T-helper 1 cell treated with Interleukin-12 subunit alpha and Interleukin-12 subunit beta and Interleukin-4 antibody, amounts not matched to agents 30 μg/mL and 1 μg/mL, for 36 hours (primary cell): ENCODE measurements at regions not wholly inside any gene's neighbourhood (a gene's known extent, or its start where the extent isn't known, plus 50 kb on each side); places are given as distances from the start of the nearest gene placed in this dataset.

Source experiments
- H3K27ac Mint-ChIP-seq: one replicate; pipeline ENCODE4 v1.8.0; 2021; ENCODE audit warnings: mild to moderate bottlenecking, mixed read lengths
- H3K27me3 Mint-ChIP-seq: one replicate; pipeline ENCODE4 v1.8.0; 2021; ENCODE audit warnings: low read depth, mixed read lengths
- H3K36me3 Mint-ChIP-seq: one replicate; pipeline ENCODE4 v1.8.0; 2021; ENCODE audit warnings: low read depth, mixed read lengths
- H3K4me1 Mint-ChIP-seq: one replicate; pipeline ENCODE4 v1.8.0; 2021; ENCODE audit warnings: low read depth, mixed read lengths
- H3K4me3 Mint-ChIP-seq: one replicate; pipeline ENCODE4 v1.8.0; 2021; ENCODE audit warnings: mild to moderate bottlenecking, moderate library complexity, mixed read lengths
- H3K9me3 Mint-ChIP-seq: one replicate; pipeline ENCODE4 v1.8.0; 2021; ENCODE audit warnings: mixed read lengths

- Mint-ChIP-seq H3K4me3 (no peak overlapping the region), H3K27ac (no peak overlapping the region), H3K27me3 (no peaks in the 10 kb centered on the region)
Observed at GRCh38 chr10:78640796-78641636, 427.8 kb upstream of the ZMIZ1 start.

GRCh38 chr10:78641693-78642092, 427.1 kb upstream of the ZMIZ1 start:
- no peaks in the 10 kb centered on the region for H3K9me3 Mint-ChIP-seq
- no peaks in the 10 kb centered on the region for H3K36me3 Mint-ChIP-seq
- H3K4me1 Mint-ChIP-seq = no peaks in the 10 kb centered on the region
- H3K4me3 Mint-ChIP-seq = no peak overlapping the region
- no peak overlapping the region for H3K27ac Mint-ChIP-seq
- no peaks in the 10 kb centered on the region for H3K27me3 Mint-ChIP-seq

More at GRCh38 chr10:78640796-78641636, 427.8 kb upstream of the ZMIZ1 start:
- Mint-ChIP-seq H3K9me3 (no peaks in the 10 kb centered on the region), H3K36me3 (no peaks in the 10 kb centered on the region), H3K4me1 (no peaks in the 10 kb centered on the region)

- Mint-ChIP-seq H3K9me3 (no peaks in the 10 kb centered on the region), H3K4me3 (no peak overlapping the region), H3K4me1 (no peaks in the 10 kb centered on the region), H3K27ac (no peak overlapping the region), H3K36me3 (no peaks in the 10 kb centered on the region), H3K27me3 (no peaks in the 10 kb centered on the region)
Observed at GRCh38 chr10:78642269-78642816, 426.4 kb upstream of the ZMIZ1 start.

- Mint-ChIP-seq H3K27ac (no peak overlapping the region), H3K9me3 (no peaks in the 10 kb centered on the region), H3K27me3 (no peaks in the 10 kb centered on the region), H3K4me1 (no peaks in the 10 kb centered on the region), H3K36me3 (no peaks in the 10 kb centered on the region), H3K4me3 (no peak overlapping the region)
Observed at GRCh38 chr10:78643513-78643912, 425.3 kb upstream of the ZMIZ1 start.

- H3K27ac Mint-ChIP-seq = no peak overlapping the region
- no peak overlapping the region for H3K4me3 Mint-ChIP-seq
- no peaks in the 10 kb centered on the region for H3K36me3 Mint-ChIP-seq
- H3K27me3 Mint-ChIP-seq = no peaks in the 10 kb centered on the region
- H3K9me3 Mint-ChIP-seq = no peaks in the 10 kb centered on the region
- H3K4me1 Mint-ChIP-seq = no peaks in the 10 kb centered on the region
Observed at GRCh38 chr10:78644550-78644949, 424.2 kb upstream of the ZMIZ1 start.

GRCh38 chr10:78645169-78645686, 423.5 kb upstream of the ZMIZ1 start:
- H3K4me1 Mint-ChIP-seq = no peaks in the 10 kb centered on the region
- no peaks in the 10 kb centered on the region for H3K9me3 Mint-ChIP-seq
- H3K27ac Mint-ChIP-seq = no peak overlapping the region
- H3K27me3 Mint-ChIP-seq = no peaks in the 10 kb centered on the region
- H3K4me3 Mint-ChIP-seq = no peak overlapping the region
- no peaks in the 10 kb centered on the region for H3K36me3 Mint-ChIP-seq

- no peaks in the 10 kb centered on the region for H3K27me3 Mint-ChIP-seq
- H3K4me3 Mint-ChIP-seq = no peak overlapping the region
- H3K9me3 Mint-ChIP-seq = no peaks in the 10 kb centered on the region
- no peak overlapping the region for H3K27ac Mint-ChIP-seq
- no peaks in the 10 kb centered on the region for H3K36me3 Mint-ChIP-seq
- no peaks in the 10 kb centered on the region for H3K4me1 Mint-ChIP-seq
Observed at GRCh38 chr10:78645975-78646374, 422.8 kb upstream of the ZMIZ1 start.

GRCh38 chr10:78648256-78648860, 420.4 kb upstream of the ZMIZ1 start:
- Mint-ChIP-seq H3K4me1 (no peaks in the 10 kb centered on the region), H3K9me3 (no peaks in the 10 kb centered on the region), H3K27ac (no peak overlapping the region), H3K4me3 (no peak overlapping the region), H3K27me3 (no peaks in the 10 kb centered on the region), H3K36me3 (no peaks in the 10 kb centered on the region)

- Mint-ChIP-seq H3K36me3 (no peaks in the 10 kb centered on the region), H3K27me3 (no peaks in the 10 kb centered on the region), H3K4me3 (no peak overlapping the region), H3K9me3 (no peaks in the 10 kb centered on the region), H3K4me1 (no peaks in the 10 kb centered on the region), H3K27ac (no peak overlapping the region)
Observed at GRCh38 chr10:78649429-78649828, 419.3 kb upstream of the ZMIZ1 start.

GRCh38 chr10:78650122-78650521, 418.6 kb upstream of the ZMIZ1 start:
- Mint-ChIP-seq H3K4me1 (no peaks in the 10 kb centered on the region), H3K9me3 (no peaks in the 10 kb centered on the region), H3K27me3 (no peaks in the 10 kb centered on the region), H3K36me3 (no peaks in the 10 kb centered on the region), H3K27ac (no peak overlapping the region), H3K4me3 (no peak overlapping the region)

- no peaks in the 10 kb centered on the region for H3K4me1 Mint-ChIP-seq
- no peaks in the 10 kb centered on the region for H3K27me3 Mint-ChIP-seq
- H3K36me3 Mint-ChIP-seq = no peaks in the 10 kb centered on the region
- H3K27ac Mint-ChIP-seq = no peak overlapping the region
- H3K4me3 Mint-ChIP-seq = no peak overlapping the region
- H3K9me3 Mint-ChIP-seq = no peaks in the 10 kb centered on the region
Observed at GRCh38 chr10:78651287-78651686, 417.5 kb upstream of the ZMIZ1 start.

- no peaks in the 10 kb centered on the region for H3K9me3 Mint-ChIP-seq
- H3K4me3 Mint-ChIP-seq = no peak overlapping the region
- no peaks in the 10 kb centered on the region for H3K4me1 Mint-ChIP-seq
- H3K27me3 Mint-ChIP-seq = no peaks in the 10 kb centered on the region
- no peaks in the 10 kb centered on the region for H3K36me3 Mint-ChIP-seq
- no peak overlapping the region for H3K27ac Mint-ChIP-seq
Observed at GRCh38 chr10:78653555-78653954, 415.2 kb upstream of the ZMIZ1 start.

- H3K9me3 Mint-ChIP-seq = no peaks in the 10 kb centered on the region
- no peaks in the 10 kb centered on the region for H3K4me1 Mint-ChIP-seq
- H3K27ac Mint-ChIP-seq = no peak overlapping the region
- no peaks in the 10 kb centered on the region for H3K36me3 Mint-ChIP-seq
- no peaks in the 10 kb centered on the region for H3K27me3 Mint-ChIP-seq
- no peak overlapping the region for H3K4me3 Mint-ChIP-seq
Observed at GRCh38 chr10:78654047-78654590, 414.6 kb upstream of the ZMIZ1 start.

GRCh38 chr10:78655979-78656378, 412.8 kb upstream of the ZMIZ1 start:
- Mint-ChIP-seq H3K9me3 (no peaks in the 10 kb centered on the region), H3K27me3 (no peaks in the 10 kb centered on the region), H3K4me1 (no peaks in the 10 kb centered on the region), H3K4me3 (no peak overlapping the region), H3K36me3 (no peaks in the 10 kb centered on the region), H3K27ac (no peak overlapping the region)
